ENCODE measurements at regions not wholly inside any gene's neighbourhood (a gene's known extent, or its start where the extent isn't known, plus 50 kb on each side); places are given as distances from the start of the nearest gene placed in this dataset.

- CTCF ChIA-PET (ENCODE audit: low intra/inter-chr PET ratio, low total read pairs), result no interaction called here
- peak; percentile 75 for ATAC-seq
- TF ChIP-seq ASH2L (IDR thresholded peaks at IDR 0.05; ENCODE audit: insufficient read length, low read depth, low read length) (no peak), ZSCAN29 (CRISPR knock-in tag; conservative IDR thresholded peaks at IDR 0.05) (no peak), ZNF3 (CRISPR knock-in tag; IDR thresholded peaks at IDR 0.05) (no peak), PBX3 (CRISPR knock-in tag; IDR thresholded peaks at IDR 0.05; ENCODE audit: borderline replicate concordance) (no peak), PAF1 (CRISPR knock-in tag; IDR thresholded peaks at IDR 0.05) (no peak), GLI4 (CRISPR knock-in tag; IDR thresholded peaks at IDR 0.05; ENCODE audit: borderline replicate concordance) (no peak), ZNF678 (CRISPR knock-in tag; IDR thresholded peaks at IDR 0.05) (no peak), ZNF850 (CRISPR knock-in tag; conservative IDR thresholded peaks at IDR 0.05) (no peak), TOPORS (CRISPR knock-in tag; IDR thresholded peaks at IDR 0.05) (no peak), CERS6 (CRISPR knock-in tag; IDR thresholded peaks at IDR 0.05) (no peak), ZNF605 (CRISPR knock-in tag; IDR thresholded peaks at IDR 0.05) (no peak), CREB3 (CRISPR knock-in tag; IDR thresholded peaks at IDR 0.05) (no peak), MBD4 (IDR thresholded peaks at IDR 0.05; ENCODE audit: borderline replicate concordance, low read length) (no peak), RAD51 (IDR thresholded peaks at IDR 0.05; ENCODE audit: borderline replicate concordance) (no peak), ARID4A (CRISPR knock-in tag; IDR thresholded peaks at IDR 0.05; ENCODE audit: borderline replicate concordance) (no peak), FOXM1 (CRISPR knock-in tag; IDR thresholded peaks at IDR 0.05) (no peak), XBP1 (CRISPR knock-in tag; IDR thresholded peaks at IDR 0.05) (no peak)
Measured at GRCh38 chr4:159508917-159509500, 406.1 kb downstream of the RAPGEF2 start.

More at GRCh38 chr4:159508917-159509500, 406.1 kb downstream of the RAPGEF2 start:
- POLR2A ChIA-PET, result no interaction called here
- intact Hi-C loops (cut with micrococcal nuclease; ENCODE audit: unreplicated experiment), result no loop called here
- no peak overlapping the region for H2AFZ ChIP-seq (ENCODE audit: low read length)
- H3K4me2 ChIP-seq (ENCODE audit: low read depth, low read length), result no peak overlapping the region
- H3K27me3 ChIP-seq (ENCODE audit: control insufficient read depth in 1 of 2, insufficient read depth in 2 of 2, low read length in 2 of 2), result peaks cover 0 to 8% of the 10 kb centered on the region in 2 experiments; a peak in 3 of 5 replicates
- no peaks in the 10 kb centered on the region for H3K36me3 ChIP-seq (replicated peaks in 1 of 2; ENCODE audit: control insufficient read depth in 1 of 2, insufficient read depth in 2 of 2, low read length in 2 of 2)
- 14% methylated on average over 6 of the region's 6 CpGs for WGBS (ENCODE audit: low lambda C conversion rate)
- no peaks in the 10 kb centered on the region for H4K20me1 ChIP-seq (ENCODE audit: insufficient read depth, low read length)
- FAIRE-seq (no peak), DNase-seq (ENCODE audit: low spot score) (no peak)
- no TSS peak for BruUV-seq (replicated peaks)
- no peak overlapping the region for H3K9ac ChIP-seq (ENCODE audit: insufficient read depth, low read depth, low read length)
- no peaks in the 10 kb centered on the region for H3K79me2 ChIP-seq (ENCODE audit: insufficient read depth, low read length)
- H3K4me1 ChIP-seq (ENCODE audit: insufficient read depth, low read length), result no peaks in the 10 kb centered on the region
- H3K4me3 ChIP-seq (replicated peaks in 1 of 3; ENCODE audit: insufficient read depth in 1 of 3, low read depth in 2 of 3, low read length in 3 of 3), result no peak overlapping the region
- H3K9me3 ChIP-seq (ENCODE audit: low read length), result no peaks in the 10 kb centered on the region
- no peak overlapping the region for H3K27ac ChIP-seq (ENCODE audit: extremely low read length, insufficient read depth, low read length)
- in situ Hi-C loops (cut with HindIII; ENCODE audit: extremely low pct_ligation_motif_present, low pct_unique_long_range_greater_than_20kb), result no loop called here
